HG03354 (cell line): ENCODE measurements at regions not wholly inside any gene's neighbourhood (a gene's known extent, or its start where the extent isn't known, plus 50 kb on each side); places are given as distances from the start of the nearest gene placed in this dataset.

Experiments
- ATAC-seq: cut with Tn5 transposase; IDR thresholded peaks from one replicate; pipeline ENCODE4 v1.9.1; 2021; ENCODE audit warnings: mild to moderate bottlenecking; ENCODE audit not compliant: unreplicated experiment, poor library complexity, severe bottlenecking

DNA sequence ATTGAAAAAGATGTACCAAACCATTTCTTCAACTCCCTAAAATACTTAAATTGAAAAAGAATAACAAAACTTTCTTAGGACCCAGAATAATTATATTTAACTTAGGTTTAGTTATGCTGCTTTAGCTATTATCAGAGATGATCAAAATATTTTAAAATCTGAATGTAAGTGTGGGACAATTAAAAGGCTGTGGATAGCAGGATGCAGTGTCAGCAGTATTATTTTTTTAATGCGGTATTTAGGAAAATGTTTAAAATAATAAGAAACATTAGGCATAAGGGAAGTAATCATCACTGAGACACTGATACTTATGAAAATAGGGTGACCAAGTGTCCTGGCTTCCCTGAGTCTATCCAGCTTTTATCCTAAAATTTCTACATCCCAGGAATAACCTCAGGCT lies 161.5 kb upstream of the PTCHD4 start:
- ATAC-seq = no peak

DNA sequence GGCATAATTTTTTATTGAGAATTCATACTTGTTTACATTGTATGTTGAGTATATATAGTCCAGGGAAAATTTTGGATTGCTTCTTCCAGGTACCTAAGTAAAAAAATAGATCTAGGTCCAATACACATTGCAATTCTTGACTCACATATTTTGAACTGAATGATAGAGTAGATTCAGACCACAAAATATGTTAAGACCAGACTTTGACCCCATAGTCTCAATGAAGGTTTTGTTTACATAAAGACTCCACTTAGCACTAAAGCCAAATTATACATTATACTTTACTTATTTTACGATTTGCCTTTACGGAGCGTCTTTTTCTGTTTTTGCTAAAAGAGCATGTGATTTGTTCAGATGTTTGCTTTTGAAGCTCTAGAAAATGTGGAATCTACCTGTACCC lies 144.1 kb upstream of the PTCHD4 start:
- no peak for ATAC-seq

DNA sequence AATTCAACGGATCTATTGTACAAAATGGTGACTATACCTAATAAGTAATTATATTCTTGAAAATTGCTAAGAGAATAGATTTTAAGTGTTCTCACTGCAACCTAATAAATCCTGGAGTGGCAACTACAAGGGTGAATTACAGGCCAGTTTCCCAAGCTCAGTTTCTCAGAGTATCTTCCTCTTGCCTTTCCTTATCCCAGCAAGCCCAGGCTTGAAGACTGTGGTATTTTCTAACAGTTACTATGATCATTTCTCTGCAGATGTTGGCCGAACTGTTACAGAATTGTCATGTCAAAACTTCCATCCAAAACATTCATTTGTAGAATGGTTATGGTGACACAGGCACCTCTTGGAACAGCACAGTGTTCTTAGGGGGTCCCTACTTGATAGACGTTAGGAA lies 138.1 kb upstream of the PTCHD4 start:
- ATAC-seq = no peak

DNA sequence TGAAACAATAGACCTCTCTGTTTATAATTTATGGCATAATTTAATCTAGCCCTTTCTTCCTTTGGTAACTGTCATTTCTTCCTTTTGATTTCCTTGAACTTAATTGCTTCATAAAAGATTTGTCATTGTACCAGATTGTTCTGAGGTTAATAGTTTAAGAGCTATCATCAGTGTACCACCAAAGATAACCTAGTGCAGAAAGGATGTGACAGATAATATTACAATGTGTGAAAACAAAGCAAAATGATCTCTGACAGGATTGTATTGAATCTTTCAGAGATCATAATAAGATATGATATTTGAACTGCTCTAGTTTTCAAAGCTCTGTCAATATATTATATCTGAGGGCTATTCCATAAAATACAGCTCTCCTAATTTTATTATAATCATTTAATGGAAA lies 132.1 kb upstream of the PTCHD4 start:
- no peak for ATAC-seq

DNA sequence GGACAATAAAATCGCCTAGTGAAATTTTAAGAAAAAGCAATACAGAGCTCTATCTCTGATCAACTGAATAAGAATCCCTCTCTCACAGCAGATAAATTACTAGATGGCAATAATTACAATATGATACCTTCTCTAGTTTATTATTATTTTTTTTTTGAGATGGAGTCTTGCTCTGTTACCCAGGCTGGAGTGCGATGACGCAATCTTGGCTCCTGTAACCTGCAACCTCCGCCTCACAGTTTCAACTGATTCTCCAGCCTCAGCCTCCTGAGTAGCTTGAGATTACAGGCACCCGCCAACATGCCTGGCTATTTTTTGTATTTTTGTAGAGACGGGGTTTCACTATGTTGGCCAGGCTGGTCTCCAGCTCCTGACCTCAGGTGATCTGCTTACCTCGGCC lies 129.3 kb upstream of the PTCHD4 start:
- no peak for ATAC-seq

DNA sequence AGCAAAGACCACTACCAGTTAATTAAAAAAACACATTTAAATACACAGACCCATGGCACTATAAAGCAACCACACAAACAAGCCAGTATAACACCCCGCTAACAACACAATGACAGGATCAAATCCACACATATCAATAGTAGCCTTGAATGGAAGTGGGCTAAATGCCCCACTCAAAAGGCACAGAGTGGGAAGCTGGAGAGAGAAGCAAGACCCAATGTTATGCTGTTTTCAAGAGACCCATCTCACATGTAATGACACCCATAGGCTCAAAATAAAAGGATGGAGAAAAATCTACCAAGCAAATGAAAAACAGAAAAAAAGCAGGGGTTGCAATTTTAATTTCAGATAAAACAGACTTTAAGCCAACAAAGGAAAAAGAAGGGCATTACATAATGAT lies 125.4 kb upstream of the PTCHD4 start:
- ATAC-seq = no peak

DNA sequence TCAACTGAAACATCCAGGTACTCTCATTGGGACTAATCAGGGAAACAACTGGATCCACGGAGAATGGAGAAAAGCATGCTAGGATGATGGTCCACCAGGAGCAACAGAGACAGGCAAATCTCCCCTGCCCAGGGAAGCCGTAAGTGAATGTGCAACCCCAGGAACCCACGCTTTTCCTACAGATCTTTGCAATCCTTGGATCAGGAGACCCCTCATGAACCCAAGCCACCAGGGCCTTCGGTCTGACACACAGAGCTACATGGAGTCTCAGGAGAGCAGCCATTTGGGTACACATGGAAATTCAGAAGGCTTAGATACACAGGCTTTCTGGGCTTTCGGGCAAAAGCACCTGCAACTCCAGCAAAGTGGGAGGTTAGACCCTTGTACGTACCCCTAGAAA lies 122.1 kb upstream of the PTCHD4 start:
- no peak for ATAC-seq

DNA sequence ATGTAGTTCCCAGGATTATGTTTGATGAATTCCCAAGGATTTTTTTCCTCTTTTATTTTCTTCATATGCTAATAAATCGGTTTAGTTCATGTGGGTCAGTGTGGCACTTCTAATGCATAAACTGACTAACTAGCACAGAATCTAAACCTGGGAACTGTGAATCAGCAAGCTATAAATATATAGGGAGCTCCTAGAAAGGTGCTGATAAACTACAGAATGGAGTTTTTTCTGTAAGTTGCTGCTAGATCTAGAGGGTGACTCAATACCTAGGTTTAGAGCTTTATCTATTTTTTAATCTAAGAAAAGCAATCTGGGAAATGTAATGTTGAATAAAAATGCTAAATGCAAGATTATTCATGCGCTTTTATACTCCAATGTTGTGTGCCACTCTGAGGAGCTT lies 118.8 kb upstream of the PTCHD4 start:
- ATAC-seq = no peak

DNA sequence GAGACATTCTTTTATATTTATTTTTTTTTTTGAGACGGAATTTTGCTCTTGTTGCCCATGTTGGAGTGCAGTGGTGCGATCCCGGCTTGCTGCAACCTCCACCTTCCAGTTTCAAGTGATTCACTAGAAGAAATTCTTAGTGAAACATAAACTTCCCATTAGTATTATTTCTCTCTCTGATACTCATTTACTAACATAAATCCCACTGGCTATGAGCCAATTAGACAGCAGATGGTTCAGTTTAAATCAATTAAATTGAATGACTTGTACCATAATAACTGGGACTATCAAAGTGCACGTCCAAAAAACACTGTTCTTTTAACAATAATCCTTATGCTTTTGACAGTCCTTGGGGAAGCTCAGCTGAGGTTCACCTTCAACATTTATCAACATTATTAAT lies 111.2 kb upstream of the PTCHD4 start:
- ATAC-seq = no peak

DNA sequence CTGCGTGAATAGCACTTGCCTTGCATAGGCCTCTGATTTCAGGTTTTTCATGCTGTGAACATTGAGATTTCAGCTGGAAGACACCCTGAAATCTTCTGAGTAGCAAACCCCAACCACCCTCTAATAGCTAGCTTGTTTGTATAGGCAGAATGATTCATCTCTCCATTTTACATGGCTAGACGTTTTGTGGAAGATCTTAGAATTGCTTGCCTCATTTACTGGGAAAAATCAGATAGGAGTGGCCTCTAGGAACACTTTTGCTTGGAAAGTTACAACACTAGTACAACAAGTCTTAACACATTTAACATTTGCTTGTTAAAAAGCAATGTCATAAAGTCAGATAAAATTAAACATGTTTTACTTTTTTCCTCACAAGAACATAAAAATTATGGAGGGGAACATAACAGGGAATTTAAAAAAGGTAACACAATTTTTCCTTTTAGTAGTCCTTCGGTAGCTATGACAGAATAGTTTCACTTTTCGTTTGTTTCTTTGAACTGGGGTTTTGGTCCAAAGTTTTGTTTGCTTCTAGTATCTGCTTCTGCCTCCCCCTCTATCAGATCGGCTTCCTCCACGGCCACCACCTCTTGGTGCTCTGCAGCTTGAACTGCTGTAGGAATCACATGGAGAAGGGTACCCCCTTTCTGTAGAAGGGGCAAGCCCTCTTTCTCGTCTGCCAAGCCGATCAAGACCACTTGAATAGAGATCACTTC lies 102.2 kb upstream of the PTCHD4 start:
- no peak for ATAC-seq

DNA sequence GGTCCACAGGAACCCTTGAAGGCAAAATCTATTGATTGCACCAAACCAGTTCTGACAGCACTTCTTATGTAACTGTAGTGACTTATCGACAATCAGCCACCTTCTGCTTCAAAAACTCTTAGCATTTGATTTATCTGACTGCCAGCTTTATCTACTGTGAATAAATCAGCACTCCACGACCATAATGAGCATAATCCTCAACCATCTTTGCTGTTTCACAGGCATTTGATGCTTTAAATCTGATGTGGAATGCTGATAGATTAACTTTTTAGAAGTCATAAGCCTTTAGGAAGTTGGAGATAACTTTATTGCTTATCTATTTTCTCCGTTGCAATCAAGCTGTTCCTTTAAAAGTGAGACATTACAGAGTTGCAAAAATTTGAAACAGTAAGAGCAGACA lies 101.5 kb upstream of the PTCHD4 start:
- ATAC-seq = no peak

DNA sequence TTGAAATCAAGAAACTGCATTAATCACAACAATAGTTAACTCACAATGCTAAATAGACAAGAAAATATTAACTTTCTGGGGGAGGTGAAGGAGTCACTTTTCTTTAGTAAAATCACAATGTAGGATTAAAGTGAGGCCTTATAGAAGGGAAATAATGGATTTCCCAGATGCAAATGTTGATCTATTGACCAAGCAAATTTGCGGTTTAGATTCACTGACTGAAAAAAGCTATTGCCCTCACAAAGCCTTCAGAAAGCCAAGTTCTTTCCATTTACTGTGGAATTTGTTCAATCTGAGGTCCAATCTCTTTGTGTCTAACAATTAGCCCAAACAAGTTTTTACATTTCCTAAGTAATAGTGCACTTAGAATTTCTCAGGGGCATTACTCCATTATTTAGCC lies 95.1 kb upstream of the PTCHD4 start:
- no peak for ATAC-seq

DNA sequence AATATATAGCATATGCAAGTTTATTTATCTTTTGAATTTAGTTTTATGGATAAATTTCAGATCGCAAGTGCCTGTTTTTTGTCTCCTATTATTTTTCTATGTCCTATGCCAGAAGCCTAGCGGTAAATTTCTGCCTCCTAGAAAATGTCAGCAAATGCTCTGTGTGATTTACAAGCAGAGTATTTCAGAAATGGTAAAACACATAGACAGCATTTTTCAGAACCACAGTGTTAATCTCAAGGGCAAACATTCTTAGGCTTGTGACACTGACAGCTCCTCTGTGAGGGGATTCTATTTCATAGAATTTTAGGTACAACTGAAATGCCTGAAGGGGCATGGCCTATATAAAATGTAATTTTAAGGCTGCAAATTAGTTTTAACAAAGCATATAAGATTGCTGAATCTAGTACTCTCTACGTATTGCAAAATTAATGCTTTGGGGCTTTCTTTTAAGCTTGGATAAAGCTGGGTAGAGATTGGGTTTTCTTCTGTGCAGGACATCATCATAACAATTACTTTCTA lies 89.9 kb upstream of the PTCHD4 start:
- ATAC-seq = no peak

DNA sequence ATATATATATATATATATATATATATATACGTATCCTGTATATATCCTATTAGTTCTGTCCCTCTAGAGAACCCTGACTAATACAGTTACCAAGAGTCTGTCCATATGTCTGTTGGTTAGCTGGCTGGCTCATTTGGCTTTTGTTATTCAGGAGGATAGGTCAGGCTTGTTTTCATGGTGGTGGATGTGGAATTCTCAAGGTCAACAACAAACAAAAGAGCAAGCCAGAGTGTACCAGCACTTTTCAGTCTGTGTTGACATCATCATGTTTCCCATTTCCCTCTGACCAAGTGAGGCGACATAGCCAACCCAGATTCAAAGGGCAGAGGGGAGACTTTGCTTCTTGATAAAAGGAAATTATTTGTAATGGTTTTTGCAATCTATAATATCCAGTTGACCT lies 88.5 kb upstream of the PTCHD4 start:
- ATAC-seq = no peak

DNA sequence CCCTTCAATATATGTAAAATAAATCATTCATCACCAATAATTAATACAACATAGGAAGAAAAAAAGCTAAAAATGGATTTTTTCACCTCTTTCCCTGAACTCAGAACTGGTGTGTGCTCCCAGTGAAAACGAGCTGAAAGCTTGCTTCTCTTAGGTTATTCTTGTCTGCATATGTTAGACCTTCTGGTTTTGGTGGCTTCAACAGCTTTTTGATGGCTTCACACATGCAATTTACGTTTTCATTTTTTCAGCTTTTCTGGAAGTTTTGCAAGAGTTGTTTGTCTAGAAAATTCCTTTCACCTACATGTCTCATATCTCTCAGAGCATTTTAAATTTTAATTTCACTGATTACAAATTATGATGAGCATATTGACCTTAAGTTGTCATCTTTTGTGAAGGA lies 86.9 kb upstream of the PTCHD4 start:
- no peak for ATAC-seq

DNA sequence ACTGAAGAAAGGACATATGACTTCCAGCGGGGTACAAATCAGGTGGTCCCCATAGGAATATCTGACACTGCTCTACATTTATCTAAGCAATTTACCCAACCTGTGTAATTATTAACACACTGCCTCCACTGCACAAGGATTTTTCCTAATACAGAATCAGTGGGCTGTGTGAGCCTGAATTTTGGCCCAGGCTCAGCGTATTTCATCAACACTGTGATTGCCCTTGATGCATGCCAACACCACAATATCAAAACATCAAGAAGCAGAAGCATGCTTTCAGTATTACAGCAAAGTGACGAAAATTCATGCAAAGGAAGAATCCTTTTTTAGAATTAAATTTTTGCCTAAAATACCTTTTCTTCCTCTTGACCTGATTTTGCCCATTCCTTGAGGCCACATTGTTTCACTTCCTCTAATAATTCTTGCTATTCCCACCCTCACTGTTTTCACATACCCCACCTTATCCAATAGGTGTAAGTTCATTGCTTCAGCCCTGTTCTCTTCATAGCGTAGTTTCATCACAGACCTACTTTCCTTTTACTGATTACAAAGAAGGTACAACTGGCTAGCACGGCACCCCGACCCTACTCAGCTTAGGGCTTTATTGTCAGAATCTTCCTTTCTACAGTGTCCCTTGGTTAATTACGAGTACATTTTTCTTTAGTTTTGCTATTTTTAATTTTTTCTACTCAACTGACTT lies 83.7 kb upstream of the PTCHD4 start:
- ATAC-seq = no peak

DNA sequence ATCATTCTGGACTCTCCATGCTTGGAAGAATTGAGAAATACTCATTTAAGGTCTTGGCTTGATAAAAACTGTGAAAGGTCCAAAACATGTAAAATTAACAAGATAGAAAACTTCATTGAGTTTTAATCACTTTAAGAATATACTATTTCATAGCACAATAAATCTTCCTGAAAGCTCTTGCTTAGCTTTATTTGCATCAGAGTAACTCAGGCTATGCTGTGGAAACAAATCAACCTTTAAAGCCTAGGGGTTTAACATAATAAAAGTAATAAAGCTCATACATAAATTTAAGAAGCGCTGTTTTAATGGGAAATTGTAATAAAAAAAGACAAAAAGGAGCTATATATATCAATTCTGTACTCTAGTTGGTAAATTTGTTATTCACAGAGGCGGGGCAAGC lies 77.2 kb upstream of the PTCHD4 start:
- no peak for ATAC-seq

DNA sequence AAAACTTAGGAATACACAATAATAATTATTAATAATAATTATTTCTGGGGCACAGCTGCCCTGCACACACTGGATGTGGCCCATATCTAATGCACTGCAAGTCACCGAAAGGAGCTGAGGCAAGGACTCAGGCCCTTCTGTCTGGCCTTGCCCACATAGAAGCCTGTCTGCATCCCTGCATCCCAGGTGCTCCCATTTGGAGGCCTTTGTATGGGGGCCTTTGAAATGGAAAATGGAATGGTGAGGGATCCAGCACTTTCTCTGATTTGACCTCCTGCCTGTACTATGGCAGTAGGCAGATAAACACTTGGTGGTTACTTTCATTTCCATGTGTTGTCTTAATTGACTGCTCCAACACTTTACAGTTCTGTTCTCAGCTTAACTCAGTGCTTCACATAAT lies 75.7 kb upstream of the PTCHD4 start:
- ATAC-seq = no peak

DNA sequence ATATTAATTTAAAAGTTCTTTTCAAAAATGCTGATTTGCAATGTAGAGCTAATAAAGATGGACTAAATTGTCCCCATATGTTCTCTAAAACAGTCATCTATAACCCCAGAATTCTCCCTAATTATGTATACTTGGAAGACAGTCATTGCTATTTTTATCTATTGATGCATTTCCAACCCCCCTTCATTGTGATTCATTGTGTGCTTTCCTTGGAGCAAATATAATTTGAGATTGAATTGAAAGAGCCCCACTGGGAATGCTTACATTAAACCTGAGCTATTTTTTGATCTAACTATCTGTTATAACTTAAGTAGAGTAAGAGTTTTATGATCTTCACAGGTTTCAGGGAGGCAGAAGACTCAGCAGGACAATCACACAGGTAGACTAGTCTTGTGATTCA lies 73.7 kb upstream of the PTCHD4 start:
- ATAC-seq = no peak

DNA sequence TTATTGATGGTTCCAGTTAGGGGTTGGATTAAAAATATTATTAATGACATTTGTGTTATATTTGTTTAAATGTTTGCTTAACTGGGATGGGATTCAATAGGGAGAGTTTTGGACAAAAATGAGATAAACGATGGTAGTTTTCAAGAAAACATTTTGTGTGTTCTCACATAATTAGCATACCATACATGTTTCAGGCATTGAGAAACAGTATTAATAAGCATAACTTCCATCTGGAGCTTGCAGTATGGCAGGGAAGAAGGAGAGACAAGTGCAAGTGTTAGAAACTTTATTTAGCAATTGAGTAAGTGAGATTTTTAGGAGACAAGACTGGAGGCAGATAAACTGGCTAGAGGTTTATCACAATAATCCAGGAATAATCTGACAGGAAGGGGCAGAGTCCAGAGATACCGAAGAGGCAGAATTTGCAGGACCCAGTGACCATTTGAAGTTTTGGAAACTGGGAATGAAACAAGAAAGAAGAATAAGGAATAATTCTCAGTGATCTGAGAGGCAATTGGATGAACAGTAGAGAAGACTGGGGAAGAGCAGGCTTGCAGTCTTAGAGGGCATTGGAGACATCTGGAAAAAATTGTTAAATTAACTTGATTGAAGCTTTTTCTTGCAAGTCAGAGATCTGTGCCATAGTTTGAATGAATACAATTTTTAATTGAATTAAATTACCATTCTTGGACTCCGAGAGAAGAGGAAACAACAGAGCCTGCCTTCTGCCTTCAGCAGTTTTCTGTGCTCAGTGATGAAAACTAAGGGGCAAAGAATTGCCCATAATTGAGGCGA lies 73.0 kb upstream of the PTCHD4 start:
- no peak for ATAC-seq

DNA sequence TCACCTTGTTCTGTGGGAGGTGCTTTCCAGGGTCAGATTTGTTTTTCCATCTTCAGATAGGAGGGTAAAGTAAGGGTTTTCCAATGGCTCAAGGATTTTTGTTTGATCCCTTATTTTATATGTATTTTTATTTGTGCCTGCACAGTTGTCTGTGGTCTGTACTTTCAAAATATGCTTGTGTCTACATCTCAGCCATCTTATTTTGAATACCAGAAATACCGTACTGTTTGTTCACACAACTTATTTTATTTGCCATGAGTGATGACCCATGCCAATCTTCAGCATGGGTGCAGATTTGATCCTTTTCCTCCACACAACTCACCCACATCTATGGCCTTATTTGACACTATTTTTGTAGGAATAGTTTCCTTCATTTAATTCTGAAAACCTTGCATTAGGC lies 72.2 kb upstream of the PTCHD4 start:
- no peak for ATAC-seq
